Astrocyte of the cerebellum (primary cell): ENCODE measurements at regions not wholly inside any gene's neighbourhood (a gene's known extent, or its start where the extent isn't known, plus 50 kb on each side); places are given as distances from the start of the nearest gene placed in this dataset.

Experiments
- DNase-seq: peaks from one replicate; pipeline ENCODE4 v3.0.0-alpha.2; 2011; ENCODE audit warnings: low read depth
- H3K4me3 ChIP-seq: 2 replicates; pipeline ENCODE4 v1.5.1; 2011; ENCODE audit warnings: mild to moderate bottlenecking, low read depth, low read length, moderate library complexity
- CTCF ChIP-seq: IDR thresholded peaks from 2 replicates; pipeline ENCODE4 v1.5.1; 2012; ENCODE audit warnings: low read length, low read depth, moderate library complexity, mild to moderate bottlenecking; ENCODE audit errors: missing control alignments
- in situ Hi-C: cut with HindIII; loops from 2 replicates; pipeline ENCODE4 v1.10.0; 2017; ENCODE audit warnings: low sequenced_read_pairs

GRCh38 chr5:68418680-68419079 lies 203.1 kb downstream of the PIK3R1 start:
- no peak overlapping the region for H3K4me3 ChIP-seq
- in situ Hi-C loops: no loop called here
- no peak for DNase-seq
- no peak for TF ChIP-seq CTCF

- no peak overlapping the region for H3K4me3 ChIP-seq
- in situ Hi-C loops: no loop called here
- DNase-seq: no peak
- TF ChIP-seq CTCF: no peak
These were observed 203.6 kb downstream of the PIK3R1 start for GRCh38 chr5:68419081-68419636.

- no peak overlapping the region for H3K4me3 ChIP-seq
These were observed 204.3 kb downstream of the PIK3R1 start for GRCh38 chr5:68419637-68420452.

GRCh38 chr5:68420476-68421344 lies 205.2 kb downstream of the PIK3R1 start:
- H3K4me3 ChIP-seq: no peak overlapping the region
- in situ Hi-C loops: no loop called here
- no peak for DNase-seq
- no peak for TF ChIP-seq CTCF

More at GRCh38 chr5:68419637-68420452, 204.3 kb downstream of the PIK3R1 start:
- TF ChIP-seq CTCF: no peak
- in situ Hi-C loops: no loop called here
- DNase-seq: no peak

- TF ChIP-seq CTCF: no peak
- in situ Hi-C loops: no loop called here
- DNase-seq: no peak
- no peak overlapping the region for H3K4me3 ChIP-seq
These were observed 206.1 kb downstream of the PIK3R1 start for GRCh38 chr5:68421485-68422220.
